ENCODE measurements at regions not wholly inside any gene's neighbourhood (a gene's known extent, or its start where the extent isn't known, plus 50 kb on each side); places are given as distances from the start of the nearest gene placed in this dataset.

GRCh38 chr1:166703726-166704462, 135.4 kb upstream of the POGK start:
- FAIRE-seq (no peak), DNase-seq (ENCODE audit: low read depth, low spot score) (no peak)
- TF ChIP-seq EZH2 (IDR thresholded peaks at IDR 0.05; ENCODE audit: low read length) (no peak), CTCF (optimal IDR thresholded peaks at IDR 0.05 in 1 of 3, IDR thresholded peaks at IDR 0.05 in 1 of 3, conservative IDR thresholded peaks at IDR 0.05 in 1 of 3; ENCODE audit: extremely low read depth in 1 of 3, insufficient read depth in 2 of 3, low read length in 3 of 3) (no peak)
- dilution Hi-C loops (cut with MboI; ENCODE audit: extremely low pct_ligation_motif_present, low sequenced_read_pairs) = no loop called here
- Histone ChIP-seq H3K27ac (ENCODE audit: control insufficient read depth, insufficient read depth, low read length) (no peak overlapping the region), H3K27me3 (ENCODE audit: control insufficient read depth, extremely low read depth, insufficient read depth, low read length) (no peaks in the 10 kb centered on the region), H3K9me3 (ENCODE audit: control insufficient read depth, low read depth, low read length) (no peaks in the 10 kb centered on the region), H2AFZ (ENCODE audit: control insufficient read depth, low read length) (no peak overlapping the region), H3K4me2 (ENCODE audit: control insufficient read depth, extremely low read depth, insufficient read depth, low read depth, low read length) (no peak overlapping the region), H3K9ac (ENCODE audit: control insufficient read depth, extremely low read depth, insufficient read depth, low read length) (no peak overlapping the region), H4K20me1 (ENCODE audit: control insufficient read depth, extremely low read depth, insufficient read depth, low read length) (no peaks in the 10 kb centered on the region), H3K4me1 (ENCODE audit: control insufficient read depth, extremely low read depth, insufficient read depth, low read length) (no peaks in the 10 kb centered on the region), H3K79me2 (ENCODE audit: control insufficient read depth, insufficient read depth, low read length) (no peaks in the 10 kb centered on the region), H3K36me3 (ENCODE audit: control insufficient read depth in 2 of 2, extremely low read depth in 1 of 2, insufficient read depth in 2 of 2, low read length in 2 of 2) (no peaks in the 10 kb centered on the region), H3K4me3 (ENCODE audit: control insufficient read depth in 2 of 3, extremely low read depth in 1 of 3, insufficient read depth in 2 of 3, low read depth in 1 of 3, low read length in 3 of 3) (no peak overlapping the region), H3K9me1 (ENCODE audit: control insufficient read depth, extremely low read depth, insufficient read depth, low read length) (no peaks in the 10 kb centered on the region)

GRCh38 chr1:166705376-166706289, 133.6 kb upstream of the POGK start:
- Histone ChIP-seq H2AFZ (ENCODE audit: control insufficient read depth, low read length) (no peak overlapping the region), H3K4me3 (ENCODE audit: control insufficient read depth in 2 of 3, extremely low read depth in 1 of 3, insufficient read depth in 2 of 3, low read depth in 1 of 3, low read length in 3 of 3) (no peak overlapping the region), H3K27me3 (ENCODE audit: control insufficient read depth, extremely low read depth, insufficient read depth, low read length) (no peaks in the 10 kb centered on the region), H3K9ac (ENCODE audit: control insufficient read depth, extremely low read depth, insufficient read depth, low read length) (no peak overlapping the region), H3K4me1 (ENCODE audit: control insufficient read depth, extremely low read depth, insufficient read depth, low read length) (no peaks in the 10 kb centered on the region), H3K27ac (ENCODE audit: control insufficient read depth, insufficient read depth, low read length) (no peak overlapping the region), H3K36me3 (ENCODE audit: control insufficient read depth in 2 of 2, extremely low read depth in 1 of 2, insufficient read depth in 2 of 2, low read length in 2 of 2) (no peaks in the 10 kb centered on the region), H3K9me1 (ENCODE audit: control insufficient read depth, extremely low read depth, insufficient read depth, low read length) (no peaks in the 10 kb centered on the region), H3K79me2 (ENCODE audit: control insufficient read depth, insufficient read depth, low read length) (no peaks in the 10 kb centered on the region), H4K20me1 (ENCODE audit: control insufficient read depth, extremely low read depth, insufficient read depth, low read length) (no peaks in the 10 kb centered on the region), H3K4me2 (ENCODE audit: control insufficient read depth, extremely low read depth, insufficient read depth, low read depth, low read length) (no peak overlapping the region), H3K9me3 (ENCODE audit: control insufficient read depth, low read depth, low read length) (no peaks in the 10 kb centered on the region)
- no peak for FAIRE-seq
- dilution Hi-C loops (cut with MboI; ENCODE audit: extremely low pct_ligation_motif_present, low sequenced_read_pairs) = no loop called here
- DNase-seq (ENCODE audit: low read depth, low spot score) = no peak
- TF ChIP-seq EZH2 (IDR thresholded peaks at IDR 0.05; ENCODE audit: low read length) (no peak), CTCF (optimal IDR thresholded peaks at IDR 0.05 in 1 of 3, IDR thresholded peaks at IDR 0.05 in 1 of 3, conservative IDR thresholded peaks at IDR 0.05 in 1 of 3; ENCODE audit: extremely low read depth in 1 of 3, insufficient read depth in 2 of 3, low read length in 3 of 3) (no peak)
